ENCODE measurements at regions not wholly inside any gene's neighbourhood (a gene's known extent, or its start where the extent isn't known, plus 50 kb on each side); places are given as distances from the start of the nearest gene placed in this dataset.

GRCh38 chr1:5120559-5120958 lies 466.1 kb downstream of the AJAP1 start:
- TF ChIP-seq CTCF (IDR thresholded peaks at IDR 0.05) (no peak), EZH2 (IDR thresholded peaks at IDR 0.05) (no peak), EZH2phosphoT487 (IDR thresholded peaks at IDR 0.05) (no peak)

Data from neural progenitor cell (in vitro differentiated cells).